ENCODE measurements at regions not wholly inside any gene's neighbourhood (a gene's known extent, or its start where the extent isn't known, plus 50 kb on each side); places are given as distances from the start of the nearest gene placed in this dataset.

- DNase-seq: no peak
Measured at GRCh38 chr7:54701982-54702381, 57.0 kb downstream of the SEC61G start.

GRCh38 chr7:54699715-54700114 is 59.3 kb downstream of the SEC61G start:
- DNase-seq: no peak

GRCh38 chr7:54697659-54698186 is 61.3 kb downstream of the SEC61G start:
- no peak for DNase-seq

GRCh38 chr7:54690892-54691291 is 68.1 kb downstream of the SEC61G start:
- no peak for DNase-seq

- no peak for DNase-seq
Measured at GRCh38 chr7:54690050-54690443, 69.0 kb downstream of the SEC61G start.

GRCh38 chr7:54689394-54690049 is 69.5 kb downstream of the SEC61G start:
- no peak for DNase-seq

GRCh38 chr7:54687462-54688212 is 71.4 kb downstream of the SEC61G start:
- no peak for DNase-seq

GRCh38 chr7:54680377-54681005 is 78.5 kb downstream of the SEC61G start:
- DNase-seq: no peak

GRCh38 chr7:54679490-54679817 is 79.6 kb downstream of the SEC61G start:
- DNase-seq: no peak

GRCh38 chr7:54678763-54679489 is 80.1 kb downstream of the SEC61G start:
- no peak for DNase-seq

GRCh38 chr7:54674891-54675290 is 84.1 kb downstream of the SEC61G start:
- no peak for DNase-seq

GRCh38 chr7:54672519-54672918 is 86.5 kb downstream of the SEC61G start:
- DNase-seq: no peak

GRCh38 chr7:54664235-54665228 is 94.5 kb downstream of the SEC61G start:
- peak; percentile 95 for DNase-seq

GRCh38 chr7:54663603-54664234 is 95.3 kb downstream of the SEC61G start:
- no peak for DNase-seq

- DNase-seq: no peak
Measured at GRCh38 chr7:54663186-54663585, 95.8 kb downstream of the SEC61G start.

GRCh38 chr7:54662701-54663100 is 96.3 kb downstream of the SEC61G start:
- DNase-seq: no peak

GRCh38 chr7:54653905-54654304 is 105.1 kb downstream of the SEC61G start:
- DNase-seq: no peak

GRCh38 chr7:54643064-54643463 is 100.9 kb downstream of the VSTM2A start:
- no peak for DNase-seq

GRCh38 chr7:54637712-54638396 is 95.7 kb downstream of the VSTM2A start:
- no peak for DNase-seq

GRCh38 chr7:54632696-54633095 is 90.5 kb downstream of the VSTM2A start:
- DNase-seq: peak; percentile 64

- no peak for DNase-seq
Measured at GRCh38 chr7:54629771-54630170, 87.6 kb downstream of the VSTM2A start.

Data from islet precursor cell (in vitro differentiated cells).